NCI-H187 treated with DMSO at 0.1 percent for 48 hours (cell line): ENCODE measurements at regions not wholly inside any gene's neighbourhood (a gene's known extent, or its start where the extent isn't known, plus 50 kb on each side); places are given as distances from the start of the nearest gene placed in this dataset.
"Not testable (repeated sequence)": the region's sequence is repeated elsewhere in the genome, so short reads cannot be mapped to it uniquely, and the experiment has no call there.

Experiments used
- DNase-seq: peaks from one replicate; lab custom pipeline; 2025; lab: John Stamatoyannopoulos, UW

DNA sequence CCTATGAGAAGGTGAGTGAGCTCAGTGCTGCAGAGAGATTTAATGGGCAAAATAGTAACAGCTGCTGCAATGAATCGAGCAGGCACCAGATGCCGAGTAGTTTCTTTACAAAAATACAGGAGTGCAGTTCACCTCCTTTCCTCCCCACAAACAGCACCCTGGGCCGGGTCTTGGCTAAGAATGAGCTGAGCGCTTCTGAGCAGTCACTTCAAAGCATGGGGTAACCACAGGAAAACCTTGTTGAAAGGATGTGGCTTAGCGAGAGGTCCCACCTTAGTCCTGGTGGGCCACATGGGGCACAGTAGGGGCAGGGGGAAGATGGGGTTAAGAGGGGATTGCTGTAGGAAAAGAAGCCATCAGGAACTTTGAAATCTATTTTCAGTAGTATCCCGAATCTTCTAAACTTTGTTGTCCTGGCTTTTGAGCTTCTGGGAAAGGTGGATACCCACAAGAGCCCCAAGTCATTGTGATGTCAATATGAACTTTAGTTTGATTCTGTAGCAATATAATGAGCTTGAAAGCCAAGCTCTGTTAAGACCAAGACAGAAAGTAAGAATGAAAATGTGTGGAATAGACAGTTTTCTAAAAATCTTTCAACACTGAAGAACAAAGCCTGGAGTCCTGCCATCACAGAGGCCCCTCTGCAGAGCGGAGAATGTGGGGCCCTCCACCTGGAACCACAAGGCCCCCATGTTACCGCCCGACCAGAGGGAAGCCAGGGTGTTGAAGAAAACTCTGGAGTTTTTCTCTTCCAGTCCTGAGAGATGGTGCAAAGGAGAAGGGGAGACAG lies 101.0 kb upstream of the ZNF236 start:
- no peak for DNase-seq

GRCh38 chr18:76720683-76721082 lies 101.7 kb upstream of the ZNF236 start:
- DNase-seq, result no peak

DNA sequence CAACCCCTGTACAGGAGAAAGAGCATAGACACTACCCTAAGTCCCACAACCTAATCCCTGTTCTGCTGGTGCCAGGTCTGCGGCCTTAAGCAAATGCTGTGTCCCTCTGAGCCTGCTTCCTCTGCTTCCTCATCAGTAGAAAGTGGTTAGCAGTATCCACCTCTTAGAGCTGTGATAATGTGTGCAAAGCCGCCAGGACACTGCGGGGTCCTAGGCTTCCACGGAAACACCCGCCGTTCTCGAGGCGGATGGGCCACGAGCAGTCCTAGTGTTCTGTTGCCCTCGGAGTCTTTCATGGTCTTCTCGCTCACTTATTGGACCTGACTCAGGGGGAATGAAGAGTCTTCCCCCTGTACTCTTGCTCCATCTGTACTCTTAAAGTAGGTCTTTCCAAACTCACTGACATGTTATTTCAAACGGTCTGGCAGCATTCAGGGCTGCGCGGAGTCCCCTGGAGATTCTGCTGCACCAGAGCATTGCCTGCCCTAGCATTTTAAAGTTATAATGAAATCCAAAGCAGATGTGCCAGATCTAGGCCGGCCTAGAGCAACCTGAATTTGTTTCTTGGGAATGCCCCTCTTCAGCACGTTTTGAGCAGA lies 107.2 kb upstream of the ZNF236 start:
- no peak for DNase-seq

DNA sequence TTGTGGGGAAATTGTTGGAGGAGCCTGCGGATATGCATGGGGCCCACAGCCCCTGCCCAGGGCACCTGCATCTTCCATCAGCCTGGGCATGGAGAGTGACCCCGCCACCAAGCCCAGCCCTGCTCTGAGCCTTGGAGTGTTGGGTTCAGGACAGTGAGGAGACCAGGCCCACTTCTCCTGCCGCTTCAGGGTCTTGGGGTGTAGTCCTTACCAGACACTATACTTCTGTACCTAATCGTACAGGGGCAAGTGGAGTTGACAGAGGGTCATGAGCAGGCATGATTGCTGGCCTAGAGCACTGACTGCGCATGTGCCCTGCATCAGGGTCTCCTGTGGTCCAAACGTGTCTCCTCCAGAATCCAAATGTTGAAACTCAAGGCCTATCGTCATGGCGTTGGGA lies 108.9 kb upstream of the ZNF236 start:
- no peak for DNase-seq

GRCh38 chr18:76712511-76713140 lies 109.7 kb upstream of the ZNF236 start:
- no peak for DNase-seq

GRCh38 chr18:76710646-76711520 lies 111.5 kb upstream of the ZNF236 start:
- no peak for DNase-seq

DNA sequence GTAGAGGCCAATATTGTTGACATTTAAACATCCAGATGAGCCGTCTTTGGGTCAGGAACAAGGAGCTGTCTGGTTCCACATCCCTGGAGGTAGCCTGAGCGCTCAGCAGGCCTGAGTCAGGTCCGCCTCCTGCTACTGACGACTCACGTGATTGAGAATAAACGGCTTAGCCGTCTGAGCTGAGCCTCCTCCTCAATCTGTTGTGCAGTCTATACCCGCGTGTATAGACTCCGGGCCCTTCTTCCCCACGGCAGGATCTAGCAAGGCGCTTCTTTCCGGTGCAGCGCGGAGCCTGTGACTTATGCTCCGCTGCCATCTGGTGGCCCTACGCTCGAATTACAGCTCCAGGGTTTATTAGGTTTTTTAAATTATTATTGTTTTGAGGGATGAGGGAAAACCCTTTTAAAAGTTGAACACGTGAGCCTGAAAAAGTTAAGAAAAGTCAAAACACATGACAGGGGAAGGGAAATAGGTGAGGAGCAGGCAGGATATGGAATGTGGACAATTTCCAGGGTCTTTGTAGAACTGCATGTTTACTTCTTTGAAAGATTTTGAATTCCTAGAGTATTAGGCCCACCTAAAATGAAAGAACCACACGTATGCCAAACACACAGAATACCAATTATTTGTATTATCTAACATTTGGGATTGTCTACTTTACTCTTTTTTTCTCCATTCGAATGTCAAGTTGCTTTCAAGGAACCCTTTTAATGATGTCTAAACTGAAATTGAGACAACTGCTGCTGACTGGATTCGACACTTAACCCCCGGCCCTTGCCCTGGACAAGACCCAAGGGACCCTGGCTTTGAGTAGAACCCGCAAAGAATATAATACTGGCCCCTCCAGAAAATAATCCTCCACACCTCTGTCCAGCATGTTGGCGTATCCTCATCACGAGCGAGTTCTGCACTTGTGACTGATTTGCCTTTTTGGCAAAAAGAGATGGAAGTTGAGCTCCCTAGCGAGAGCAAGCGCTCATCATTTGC lies 112.4 kb upstream of the ZNF236 start:
- DNase-seq, result peak; percentile 33

GRCh38 chr18:76708722-76709353 lies 113.5 kb upstream of the ZNF236 start:
- no peak for DNase-seq

GRCh38 chr18:76708071-76708721 lies 114.2 kb upstream of the ZNF236 start:
- DNase-seq, result no peak

- DNase-seq, result no peak
Measured at GRCh38 chr18:76707534-76707933, 114.8 kb upstream of the ZNF236 start.

GRCh38 chr18:76704589-76704988 lies 117.8 kb upstream of the ZNF236 start:
- not testable (repeated sequence) for DNase-seq

DNA sequence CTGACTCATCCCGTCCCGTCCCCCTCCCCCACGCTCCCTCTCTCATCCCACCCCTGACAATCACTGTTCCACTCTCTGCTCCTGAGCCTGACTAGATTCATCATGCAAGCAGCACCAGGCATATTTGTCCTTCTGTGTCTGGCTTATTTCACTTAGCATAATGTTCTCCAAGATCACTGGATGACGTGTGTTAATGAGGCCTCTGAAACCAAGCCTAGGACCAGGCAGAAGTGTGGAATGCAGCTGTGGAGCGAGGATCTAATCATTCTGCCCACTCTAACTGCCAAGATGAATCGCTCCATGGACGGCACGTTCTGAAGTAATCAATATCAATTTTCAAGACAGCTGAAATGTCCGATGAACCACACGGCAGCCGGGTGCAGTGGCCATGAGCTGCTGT lies 122.4 kb upstream of the ZNF236 start:
- DNase-seq, result no peak

DNA sequence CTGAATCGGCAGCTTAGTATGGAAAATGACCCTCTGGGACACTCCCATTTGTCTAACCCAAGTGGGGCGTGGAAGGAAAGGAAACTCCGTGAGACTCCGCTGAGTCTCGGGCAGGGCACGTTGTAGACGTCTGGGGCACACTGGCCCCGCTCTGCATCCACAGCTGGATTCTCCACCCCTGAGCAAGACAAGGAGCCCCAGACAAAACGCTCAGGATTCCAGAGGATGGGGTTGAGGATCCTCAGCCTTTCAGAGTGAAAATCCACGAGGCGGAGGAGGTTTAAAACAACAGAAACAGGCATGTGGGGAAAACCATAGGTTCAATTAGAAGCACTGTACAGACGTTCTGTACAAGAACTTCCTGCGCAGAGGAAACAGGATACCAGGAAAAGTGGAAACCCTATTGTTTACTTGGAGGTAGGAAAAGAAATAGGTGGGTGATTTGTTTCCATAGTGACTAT lies 124.9 kb upstream of the ZNF236 start:
- no peak for DNase-seq

- no peak for DNase-seq
Measured at GRCh38 chr18:76691800-76692199, 130.6 kb upstream of the ZNF236 start.

- no peak for DNase-seq
Measured at GRCh38 chr18:76689646-76690264, 132.6 kb upstream of the ZNF236 start.

GRCh38 chr18:76688724-76689472 lies 133.5 kb upstream of the ZNF236 start:
- no peak for DNase-seq

GRCh38 chr18:76687304-76687962 lies 134.9 kb upstream of the ZNF236 start:
- no peak for DNase-seq

DNA sequence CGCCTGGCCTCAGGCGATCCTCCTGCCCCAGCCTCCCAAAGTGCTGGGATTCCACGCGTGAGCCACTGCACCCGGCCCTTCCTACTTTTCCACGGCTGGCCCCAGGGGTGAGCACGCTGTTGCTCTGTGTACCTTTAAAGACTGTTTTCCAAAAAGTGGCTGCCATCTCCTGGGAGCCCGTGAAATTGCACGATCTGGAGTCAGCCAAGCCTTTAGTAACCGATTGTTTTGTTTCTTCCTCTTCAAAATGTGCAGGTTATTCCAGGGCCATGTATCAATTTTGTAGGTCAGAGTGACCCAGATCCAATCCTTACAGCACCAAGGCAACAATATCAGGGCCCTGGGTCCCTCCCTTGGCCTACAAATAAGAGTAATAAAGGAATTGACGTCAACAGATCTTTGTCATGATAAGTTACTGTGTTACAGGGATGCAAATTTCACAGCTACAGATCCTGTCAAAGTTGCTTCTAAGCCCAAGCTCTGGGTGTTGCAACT lies 135.6 kb upstream of the ZNF236 start:
- DNase-seq, result no peak
